Heart left ventricle (tissue), 13 donors: ENCODE measurements at regions not wholly inside any gene's neighbourhood (a gene's known extent, or its start where the extent isn't known, plus 50 kb on each side); places are given as distances from the start of the nearest gene placed in this dataset.

Experiments used
- CTCF ChIP-seq, 12 donors: fragments of 200-600 bp; sonication (generic) in 4 of 12; IDR thresholded peaks; one replicate each; pipeline versions ENCODE4 v1.5.0 to v1.8.0; 2018 to 2022; ENCODE audit warnings: antibody characterized with exemption in 12 of 12, mild to moderate bottlenecking in 5 of 12
- POLR2A ChIP-seq, 2 donors: fragments of 450-650 bp; IDR thresholded peaks; one replicate each; pipeline ENCODE4 v1.6.1; 2017; ENCODE audit warnings: antibody characterized with exemption in 2 of 2, mild to moderate bottlenecking in 2 of 2, moderate library complexity in 2 of 2
- donor health status: ischemic (EF 13 %, LVEDD 7.1; RV severe dilation, severe dysfunction).
- donor health status: DM: no; HTN: yes; CAD: no.
- donor health status: DM: no; HTN: no; CAD: no.
- donor health status: ischemic (EF 25% LVEDD 6.9; RV normal size, moderate dysfunction).
- donor health status: ischemic (EF 25% LVEDD 5.7; RV mildly dilated, moderate dysfunction).
- donor health status: ischemic (EF 35%, LVEDD 5.7; RV mildly dilated, moderate dysfunction).
- donor health status: nonischemic (EF 11% LVEDD 7.7; RV severe dilation, severe dysfunction).
- donor health status: DM: yes; HTN: yes; CAD: no.
- donor health status: PGD.
- donor health status: ischemic (EF 29% LVEDD 5.4; RV normal size, mild dysfunction).
- donor health status: nonischemic (EF 23%, LVEDD 6.1; RV moderate dilation, normal function).

GRCh38 chr3:94431876-94432570 is 369.2 kb downstream of the NSUN3 start:
- TF ChIP-seq POLR2A (IDR thresholded peaks at IDR 0.05) (no peak), CTCF (IDR thresholded peaks at IDR 0.05) (no peak)
